OCI-LY1 (cell line): ENCODE measurements at regions not wholly inside any gene's neighbourhood (a gene's known extent, or its start where the extent isn't known, plus 50 kb on each side); places are given as distances from the start of the nearest gene placed in this dataset.

ENCODE experiments used
- H2AFZ ChIP-seq: fragments of 200-600 bp; sonication (generic), shearing (Covaris generic); 2 replicates; pipeline ENCODE4 v1.6.0; 2014; ENCODE audit warnings: antibody characterized with exemption, mild to moderate bottlenecking, low read length
- H3F3A ChIP-seq: fragments of 200-600 bp; sonication (generic), shearing (Covaris generic); 2 replicates; pipeline ENCODE4 v1.6.0; 2014; ENCODE audit warnings: mild to moderate bottlenecking, antibody characterized with exemption, low read length, moderate library complexity; ENCODE audit not compliant: insufficient read depth
- H3K27ac ChIP-seq: fragments of 200-600 bp; sonication (generic); 2 replicates; pipeline ENCODE4 v1.5.1; 2014; ENCODE audit warnings: low read length, mixed run types, mild to moderate bottlenecking, low read depth; ENCODE audit not compliant: poor library complexity, severe bottlenecking
- H3K27me3 ChIP-seq: fragments of 200-600 bp; sonication (generic); 2 replicates; pipeline ENCODE4 v1.6.0; 2014; ENCODE audit warnings: antibody characterized with exemption, mild to moderate bottlenecking, low read length, moderate library complexity; ENCODE audit not compliant: insufficient read depth
- H3K36me3 ChIP-seq: fragments of 200-600 bp; sonication (generic); 2 replicates; pipeline ENCODE4 v1.6.1; 2014; ENCODE audit warnings: mild to moderate bottlenecking, antibody characterized with exemption, low read length, moderate library complexity, mixed read lengths; ENCODE audit not compliant: insufficient read depth
- H3K4me1 ChIP-seq: fragments of 200-600 bp; sonication (generic); 2 replicates; pipeline ENCODE4 v1.5.1; 2014; ENCODE audit warnings: mild to moderate bottlenecking, low read length, moderate library complexity; ENCODE audit not compliant: insufficient read depth, severe bottlenecking
- H3K4me2 ChIP-seq: fragments of 200-600 bp; sonication (generic), shearing (Covaris generic); 2 replicates; pipeline ENCODE4 v1.6.1; 2014; ENCODE audit warnings: low read length
- H3K4me3 ChIP-seq: fragments of 200-600 bp; sonication (generic); 2 replicates; pipeline ENCODE4 v1.5.1; 2014; ENCODE audit warnings: low read length, low read depth, mild to moderate bottlenecking, mixed read lengths; ENCODE audit not compliant: poor library complexity, severe bottlenecking
- H3K79me2 ChIP-seq: fragments of 200-600 bp; shearing (Covaris generic); 2 replicates; pipeline ENCODE4 v1.6.1; 2016; ENCODE audit warnings: mixed run types, low read length, mixed read lengths; ENCODE audit not compliant: insufficient read depth
- H3K9ac ChIP-seq: fragments of 200-600 bp; sonication (generic), shearing (Covaris generic); 2 replicates; pipeline ENCODE4 v1.6.1; 2014; ENCODE audit warnings: mild to moderate bottlenecking, low read length, mixed read lengths
- H3K9me2 ChIP-seq: fragments of 200-600 bp; sonication (generic), shearing (Covaris generic); 2 replicates; pipeline ENCODE4 v1.6.1; 2014; ENCODE audit warnings: low read depth, mild to moderate bottlenecking, low read length, mixed read lengths
- H3K9me3 ChIP-seq: fragments of 200-600 bp; shearing (Covaris generic); 2 replicates; pipeline ENCODE4 v1.6.1; 2014; ENCODE audit warnings: low read length, mixed read lengths
- H4K20me1 ChIP-seq: fragments of 200-600 bp; sonication (generic), shearing (Covaris generic); 2 replicates; pipeline ENCODE4 v1.6.0; 2016; ENCODE audit warnings: mild to moderate bottlenecking, low read length; ENCODE audit not compliant: insufficient read depth
- CTCF ChIP-seq: fragments of 200-600 bp; sonication (generic), shearing (Covaris generic); IDR thresholded peaks from 2 replicates; pipeline ENCODE4 v1.5.1; 2017; ENCODE audit warnings: mild to moderate bottlenecking, antibody characterized with exemption, low read length, moderate library complexity, mixed read lengths
- EZH2 ChIP-seq: fragments of 200-600 bp; sonication (generic), shearing (Covaris generic); IDR thresholded peaks from 2 replicates; pipeline ENCODE4 v1.8.0; 2017; ENCODE audit warnings: borderline replicate concordance, mixed run types, mild to moderate bottlenecking, antibody characterized with exemption, low read length, moderate library complexity, mixed read lengths

DNA sequence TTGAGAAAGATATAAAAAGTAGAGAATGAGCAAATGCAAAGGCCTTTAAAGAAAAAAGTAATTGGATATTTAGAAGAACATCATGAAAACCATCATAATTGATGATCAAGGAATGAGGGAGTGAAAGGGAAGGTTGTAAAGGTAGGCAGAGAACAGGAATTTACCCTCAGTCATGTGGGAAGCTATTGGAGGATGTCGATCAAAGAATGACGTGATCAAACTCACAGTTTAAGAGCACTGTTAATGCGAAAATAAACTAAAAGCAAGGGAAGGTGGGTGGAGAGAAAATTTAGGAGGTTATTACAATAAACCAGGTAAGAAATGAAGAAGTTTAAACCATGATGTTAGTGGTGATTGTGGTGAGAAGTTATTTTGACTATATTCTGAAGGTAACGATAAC lies 982.6 kb upstream of the EYS start:
- Histone ChIP-seq H3K79me2 (no peaks in the 10 kb centered on the region), H3K27me3 (no peaks in the 10 kb centered on the region), H3K4me3 (no peak overlapping the region), H3K36me3 (no peaks in the 10 kb centered on the region), H3K9me2 (no peaks in the 10 kb centered on the region), H3K4me1 (no peaks in the 10 kb centered on the region), H3F3A (no peaks in the 10 kb centered on the region), H2AFZ (no peak overlapping the region), H3K9me3 (no peaks in the 10 kb centered on the region), H3K4me2 (no peak overlapping the region), H4K20me1 (no peaks in the 10 kb centered on the region), H3K9ac (no peak overlapping the region), H3K27ac (no peak overlapping the region)
- TF ChIP-seq CTCF (no peak), EZH2 (no peak)

- H3K9ac ChIP-seq, result no peak overlapping the region
- no peaks in the 10 kb centered on the region for H3K9me2 ChIP-seq
- no peak overlapping the region for H3K27ac ChIP-seq
- H3K4me2 ChIP-seq, result no peak overlapping the region
- no peaks in the 10 kb centered on the region for H3K79me2 ChIP-seq
- H4K20me1 ChIP-seq, result no peaks in the 10 kb centered on the region
- no peaks in the 10 kb centered on the region for H3K9me3 ChIP-seq
- no peaks in the 10 kb centered on the region for H3K4me1 ChIP-seq
- TF ChIP-seq EZH2 (no peak), CTCF (no peak)
- no peak overlapping the region for H2AFZ ChIP-seq
- H3K4me3 ChIP-seq, result no peak overlapping the region
- no peaks in the 10 kb centered on the region for H3K36me3 ChIP-seq
- H3F3A ChIP-seq, result no peaks in the 10 kb centered on the region
- H3K27me3 ChIP-seq, result no peaks in the 10 kb centered on the region
Measured at GRCh38 chr6:66687611-66688140, 980.6 kb upstream of the EYS start.

GRCh38 chr6:66675906-66676305 lies 968.9 kb upstream of the EYS start:
- Histone ChIP-seq H3K36me3 (no peaks in the 10 kb centered on the region), H2AFZ (no peak overlapping the region), H3K9ac (no peak overlapping the region), H3F3A (no peaks in the 10 kb centered on the region), H4K20me1 (no peaks in the 10 kb centered on the region), H3K9me3 (no peaks in the 10 kb centered on the region), H3K4me1 (no peaks in the 10 kb centered on the region), H3K27me3 (no peaks in the 10 kb centered on the region), H3K27ac (no peak overlapping the region), H3K9me2 (no peaks in the 10 kb centered on the region), H3K79me2 (no peaks in the 10 kb centered on the region), H3K4me3 (no peak overlapping the region), H3K4me2 (no peak overlapping the region)
- TF ChIP-seq EZH2 (no peak), CTCF (no peak)
